Left ventricle myocardium inferior (tissue), 1 donor: ENCODE measurements at regions not wholly inside any gene's neighbourhood (a gene's known extent, or its start where the extent isn't known, plus 50 kb on each side); places are given as distances from the start of the nearest gene placed in this dataset.

Source experiments
- DNase-seq: peaks from one replicate; pipeline ENCODE4 v3.0.0-alpha.2; 2020
- H3K27ac ChIP-seq: fragments of 200-600 bp; replicated peaks from 2 replicates; pipeline ENCODE4 v1.8.0; 2021
- H3K27me3 ChIP-seq: fragments of 200-600 bp; 2 replicates; pipeline ENCODE4 v1.8.0; 2021; ENCODE audit warnings: low read depth
- H3K36me3 ChIP-seq: fragments of 200-600 bp; 2 replicates; pipeline ENCODE4 v1.8.0; 2021
- H3K4me1 ChIP-seq: fragments of 200-600 bp; 2 replicates; pipeline ENCODE4 v1.8.0; 2021
- H3K4me3 ChIP-seq: fragments of 200-600 bp; 2 replicates; pipeline ENCODE4 v1.8.0; 2021; ENCODE audit warnings: mild to moderate bottlenecking, moderate library complexity
- H3K9me3 ChIP-seq: fragments of 200-600 bp; replicated peaks from 2 replicates; pipeline ENCODE4 v1.8.0; 2021
- intact Hi-C: fragments of 100-400 bp; cut with micrococcal nuclease; formaldehyde crosslinking; loops from one replicate; pipeline ENCODE4 v1.11.0; 2022
- TF ChIP-seq, protein P1 (sequence below): fragments of 200-600 bp; IDR thresholded peaks from 2 replicates; pipeline ENCODE4 v1.8.0; 2021; ENCODE audit warnings: antibody characterized with exemption, mild to moderate bottlenecking, borderline replicate concordance
- donor health status: DM: no; HTN: yes; CAD: no; lungs with severe emphysema.

DNA sequence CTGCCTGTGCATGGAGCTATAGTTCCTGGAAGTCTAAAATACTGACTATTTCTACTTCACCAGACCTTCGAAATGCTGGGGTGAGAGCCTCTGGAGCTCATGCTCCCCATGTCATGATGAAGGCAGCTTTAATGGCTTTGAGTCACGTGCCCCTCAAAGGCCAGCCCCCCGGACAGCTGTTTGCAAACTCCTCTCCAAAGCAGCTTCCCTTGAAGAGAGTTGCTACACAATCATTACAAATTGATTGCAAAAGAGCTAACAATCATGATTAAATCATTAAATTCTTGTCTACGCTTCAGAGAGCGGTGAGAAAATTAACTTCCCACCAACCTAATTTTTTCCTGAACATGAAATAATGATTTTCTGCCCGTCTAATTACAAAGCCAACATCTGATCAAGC is 134.8 kb upstream of the IRX6 start:
- DNase-seq = no peak
- H3K9me3 ChIP-seq = peaks cover 6% of the 10 kb centered on the region
- TF ChIP-seq, protein P1, sequence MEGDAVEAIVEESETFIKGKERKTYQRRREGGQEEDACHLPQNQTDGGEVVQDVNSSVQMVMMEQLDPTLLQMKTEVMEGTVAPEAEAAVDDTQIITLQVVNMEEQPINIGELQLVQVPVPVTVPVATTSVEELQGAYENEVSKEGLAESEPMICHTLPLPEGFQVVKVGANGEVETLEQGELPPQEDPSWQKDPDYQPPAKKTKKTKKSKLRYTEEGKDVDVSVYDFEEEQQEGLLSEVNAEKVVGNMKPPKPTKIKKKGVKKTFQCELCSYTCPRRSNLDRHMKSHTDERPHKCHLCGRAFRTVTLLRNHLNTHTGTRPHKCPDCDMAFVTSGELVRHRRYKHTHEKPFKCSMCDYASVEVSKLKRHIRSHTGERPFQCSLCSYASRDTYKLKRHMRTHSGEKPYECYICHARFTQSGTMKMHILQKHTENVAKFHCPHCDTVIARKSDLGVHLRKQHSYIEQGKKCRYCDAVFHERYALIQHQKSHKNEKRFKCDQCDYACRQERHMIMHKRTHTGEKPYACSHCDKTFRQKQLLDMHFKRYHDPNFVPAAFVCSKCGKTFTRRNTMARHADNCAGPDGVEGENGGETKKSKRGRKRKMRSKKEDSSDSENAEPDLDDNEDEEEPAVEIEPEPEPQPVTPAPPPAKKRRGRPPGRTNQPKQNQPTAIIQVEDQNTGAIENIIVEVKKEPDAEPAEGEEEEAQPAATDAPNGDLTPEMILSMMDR = no peak
- H3K4me3 ChIP-seq = no peak overlapping the region
- intact Hi-C loops = no loop called here
- H3K27me3 ChIP-seq = peaks cover 75% of the 10 kb centered on the region
- no peaks in the 10 kb centered on the region for H3K4me1 ChIP-seq
- H3K36me3 ChIP-seq = no peaks in the 10 kb centered on the region
- H3K27ac ChIP-seq = no peak overlapping the region

- no peak overlapping the region for H3K27ac ChIP-seq
- H3K4me1 ChIP-seq = no peaks in the 10 kb centered on the region
- DNase-seq = no peak
- TF ChIP-seq, protein P1 = no peak
- peaks cover 68% of the 10 kb centered on the region for H3K27me3 ChIP-seq
- intact Hi-C loops = no loop called here
- H3K4me3 ChIP-seq = no peak overlapping the region
- peaks cover 6% of the 10 kb centered on the region for H3K9me3 ChIP-seq
- H3K36me3 ChIP-seq = no peaks in the 10 kb centered on the region
Measured at GRCh38 chr16:55189682-55190636, 134.0 kb upstream of the IRX6 start.

GRCh38 chr16:55192734-55193133 is 131.3 kb upstream of the IRX6 start:
- intact Hi-C loops = no loop called here
- H3K4me1 ChIP-seq = no peaks in the 10 kb centered on the region
- H3K4me3 ChIP-seq = no peak overlapping the region
- no peak overlapping the region for H3K27ac ChIP-seq
- TF ChIP-seq, protein P1 = no peak
- no peak for DNase-seq
- no peaks in the 10 kb centered on the region for H3K36me3 ChIP-seq
- H3K9me3 ChIP-seq = peaks cover 6% of the 10 kb centered on the region
- peaks cover 47% of the 10 kb centered on the region for H3K27me3 ChIP-seq

GRCh38 chr16:55203570-55203969 is 120.4 kb upstream of the IRX6 start:
- TF ChIP-seq, protein P1 = no peak
- Histone ChIP-seq H3K9me3 (no peaks in the 10 kb centered on the region), H3K4me1 (no peaks in the 10 kb centered on the region), H3K4me3 (no peak overlapping the region), H3K27me3 (peaks cover 30% of the 10 kb centered on the region), H3K27ac (no peak overlapping the region), H3K36me3 (no peaks in the 10 kb centered on the region)
- no peak for DNase-seq
- intact Hi-C loops = no loop called here

GRCh38 chr16:55204069-55204468 is 119.9 kb upstream of the IRX6 start:
- intact Hi-C loops = no loop called here
- Histone ChIP-seq H3K9me3 (no peaks in the 10 kb centered on the region), H3K4me1 (no peaks in the 10 kb centered on the region), H3K27me3 (peaks cover 34% of the 10 kb centered on the region), H3K36me3 (no peaks in the 10 kb centered on the region), H3K4me3 (no peak overlapping the region), H3K27ac (no peak overlapping the region)
- no peak for DNase-seq
- TF ChIP-seq, protein P1 = no peak
